IMR-90 (cell line): ENCODE measurements at regions not wholly inside any gene's neighbourhood (a gene's known extent, or its start where the extent isn't known, plus 50 kb on each side); places are given as distances from the start of the nearest gene placed in this dataset.

Experiments
- ATAC-seq: fragments of 200-7000 bp; cut with Tn5 transposase; 2 replicates; pipeline ENCODE4 v1.9.1; 2020; ENCODE audit warnings: low read depth, mild to moderate bottlenecking, moderate library complexity
- BruUV-seq: library from RNA; stranded (reverse); fragments of 400-500 nt; replicated peaks from 2 replicates; lab custom pipeline; 2021; lab: Mats Ljungman, UMichigan
- CTCF ChIA-PET: fragments of 300-600 bp; formaldehyde crosslinking; extraction: SDS; loops from one replicate; lab custom pipeline; 2021; ENCODE audit warnings: antibody characterized with exemption; lab: Yijun Ruan, JAX
- POLR2A ChIA-PET: fragments of 300-600 bp; sonication (Branson Sonifier 250); formaldehyde crosslinking; loops from one replicate; lab custom pipeline; 2022; ENCODE audit warnings: antibody characterized with exemption; ENCODE audit not compliant: unreplicated experiment; lab: Charles Lee
- DNase-seq: peaks from one replicate; pipeline ENCODE4 v3.0.0; 2013
- H2AFZ ChIP-seq: replicated peaks from 2 replicates; pipeline ENCODE3; 2013; ENCODE audit warnings: low read length, mild to moderate bottlenecking; ENCODE audit not compliant: poor library complexity
- H2AK5ac ChIP-seq: 2 replicates; pipeline ENCODE4 v1.6.1; 2013; ENCODE audit warnings: low read depth, low read length, inconsistent platforms
- H2AK9ac ChIP-seq: replicated peaks from 2 replicates; pipeline ENCODE3; 2013; ENCODE audit warnings: mild to moderate bottlenecking, low read depth, low read length, moderate library complexity; ENCODE audit not compliant: poor library complexity
- H2BK120ac ChIP-seq: 2 replicates; pipeline ENCODE4 v1.6.1; 2013; ENCODE audit warnings: low read depth, low read length, inconsistent platforms
- H2BK15ac ChIP-seq: 3 replicates; pipeline ENCODE4 v1.6.1; 2013; ENCODE audit warnings: low read depth, low read length, inconsistent platforms
- H2BK20ac ChIP-seq: 2 replicates; pipeline ENCODE4 v1.6.1; 2013; ENCODE audit warnings: low read depth, mild to moderate bottlenecking, inconsistent platforms, low read length, moderate library complexity
- H2BK5ac ChIP-seq: 2 replicates; pipeline ENCODE4 v1.6.1; 2013; ENCODE audit warnings: mild to moderate bottlenecking, low read depth, low read length, inconsistent platforms; ENCODE audit not compliant: poor library complexity, severe bottlenecking
- H3K14ac ChIP-seq: replicated peaks from 2 replicates; pipeline ENCODE4 v1.6.1; 2013; ENCODE audit warnings: low read depth, low read length, inconsistent platforms
- H3K18ac ChIP-seq: 2 replicates; pipeline ENCODE4 v1.6.1; 2013; ENCODE audit warnings: low read depth, low read length, control low read depth
- H3K23ac ChIP-seq: 2 replicates; pipeline ENCODE4 v1.6.1; 2013; ENCODE audit warnings: low read depth, low read length, inconsistent platforms
- H3K27ac ChIP-seq: 2 replicates; pipeline ENCODE4 v1.5.1; 2013; ENCODE audit warnings: mild to moderate bottlenecking, control low read depth, low read length; ENCODE audit not compliant: insufficient read depth
- H3K27me3 ChIP-seq: 2 replicates; pipeline ENCODE4 v1.6.1; 2013; ENCODE audit warnings: low read length; ENCODE audit not compliant: control insufficient read depth, insufficient read depth
- H3K36me3 ChIP-seq: 2 replicates; pipeline ENCODE4 v1.6.1; 2013; ENCODE audit warnings: low read length, mixed read lengths; ENCODE audit not compliant: control insufficient read depth, insufficient read depth
- H3K4ac ChIP-seq: 2 replicates; pipeline ENCODE4 v1.6.1; 2013; ENCODE audit warnings: low read depth, low read length, inconsistent platforms
- H3K4me1 ChIP-seq: 2 replicates; pipeline ENCODE4 v1.6.1; 2013; ENCODE audit warnings: low read length, mixed read lengths; ENCODE audit not compliant: control insufficient read depth, insufficient read depth
- H3K4me2 ChIP-seq: 2 replicates; pipeline ENCODE4 v1.6.1; 2013; ENCODE audit warnings: low read depth, mild to moderate bottlenecking, control low read depth, low read length, moderate library complexity
- H3K4me3 ChIP-seq: 2 replicates; pipeline ENCODE4 v1.5.1; 2013; ENCODE audit warnings: low read depth, mild to moderate bottlenecking, control low read depth, low read length, moderate library complexity; ENCODE audit not compliant: insufficient read depth
- H3K56ac ChIP-seq: 2 replicates; pipeline ENCODE4 v1.6.1; 2013; ENCODE audit warnings: low read length, inconsistent platforms; ENCODE audit not compliant: insufficient read depth; ENCODE audit errors: extremely low read depth
- H3K79me1 ChIP-seq, 2 experiments: 2 replicates each; pipeline ENCODE4 v1.6.1; 2013; ENCODE audit warnings: low read length in 2 of 2, inconsistent platforms in 1 of 2, low read depth in 1 of 2
- H3K9ac ChIP-seq: 2 replicates; pipeline ENCODE4 v1.6.1; 2013; ENCODE audit warnings: low read depth, low read length, control low read depth
- H3K9me1 ChIP-seq: 2 replicates; pipeline ENCODE4 v1.6.1; 2013; ENCODE audit warnings: low read length, inconsistent platforms; ENCODE audit not compliant: insufficient read depth
- H3K9me3 ChIP-seq: 2 replicates; pipeline ENCODE4 v1.6.1; 2013; ENCODE audit warnings: low read length; ENCODE audit not compliant: control insufficient read depth, insufficient read depth
- H4K20me1 ChIP-seq: 2 replicates; pipeline ENCODE4 v1.6.1; 2013; ENCODE audit warnings: low read length, inconsistent platforms; ENCODE audit not compliant: insufficient read depth
- H4K5ac ChIP-seq: 2 replicates; pipeline ENCODE4 v1.6.1; 2013; ENCODE audit warnings: mild to moderate bottlenecking, low read depth, low read length, control low read depth
- H4K8ac ChIP-seq, 2 experiments: 2 replicates each; pipeline ENCODE4 v1.6.1; 2013; ENCODE audit warnings: low read depth in 2 of 2, low read length in 2 of 2, control low read depth in 1 of 2, inconsistent platforms in 1 of 2
- H4K91ac ChIP-seq: 2 replicates; pipeline ENCODE4 v1.6.1; 2013; ENCODE audit warnings: low read depth, low read length, inconsistent platforms; ENCODE audit not compliant: insufficient read depth
- BHLHE40 ChIP-seq: fragments of 150-350 bp; IDR thresholded peaks from 2 replicates; pipeline ENCODE4 v1.6.1; 2016; ENCODE audit warnings: mild to moderate bottlenecking, low read depth, low read length
- CEBPB ChIP-seq: IDR thresholded peaks from 2 replicates; pipeline ENCODE4 v1.6.1; 2012; ENCODE audit warnings: low read depth, low read length, improper control_type of control experiment
- CHD1 ChIP-seq: IDR thresholded peaks from 2 replicates; pipeline ENCODE4 v1.6.1; 2012; ENCODE audit warnings: low read depth, low read length, improper control_type of control experiment
- CTCF ChIP-seq: conservative IDR thresholded peaks from 2 replicates; pipeline ENCODE4 v1.5.1; 2012; ENCODE audit warnings: mild to moderate bottlenecking, low read depth, low read length, improper control_type of control experiment
- ELK1 ChIP-seq: fragments of 150-350 bp; IDR thresholded peaks from 2 replicates; pipeline ENCODE4 v1.6.1; 2016; ENCODE audit warnings: low read depth, mild to moderate bottlenecking, low read length, moderate library complexity, borderline replicate concordance
- FOS ChIP-seq: fragments of 150-350 bp; IDR thresholded peaks from 2 replicates; pipeline ENCODE4 v1.6.1; 2016; ENCODE audit warnings: low read depth, low read length
- MAZ ChIP-seq: IDR thresholded peaks from 2 replicates; pipeline ENCODE4 v1.6.1; 2012; ENCODE audit warnings: low read depth, mild to moderate bottlenecking, low read length, improper control_type of control experiment, moderate library complexity, borderline replicate concordance
- NFE2L2 ChIP-seq: fragments of 150-350 bp; IDR thresholded peaks from 2 replicates; pipeline ENCODE4 v1.6.1; 2016; ENCODE audit warnings: low read depth, mild to moderate bottlenecking, low read length
- POLR2A ChIP-seq: IDR thresholded peaks from 2 replicates; pipeline ENCODE4 v1.6.1; 2012; ENCODE audit warnings: mild to moderate bottlenecking, low read depth, low read length
- RAD21 ChIP-seq: IDR thresholded peaks from 2 replicates; pipeline ENCODE4 v1.6.1; 2012; ENCODE audit warnings: low read length, improper control_type of control experiment
- RCOR1 ChIP-seq: IDR thresholded peaks from 2 replicates; pipeline ENCODE4 v1.6.1; 2012; ENCODE audit warnings: mild to moderate bottlenecking, low read length, improper control_type of control experiment; ENCODE audit not compliant: insufficient replicate concordance
- RFX5 ChIP-seq: IDR thresholded peaks from 2 replicates; pipeline ENCODE4 v1.8.0; 2012; ENCODE audit warnings: low read depth, mild to moderate bottlenecking, low read length, moderate library complexity
- SMC3 ChIP-seq: fragments of 150-350 bp; IDR thresholded peaks from 2 replicates; pipeline ENCODE4 v1.6.1; 2016; ENCODE audit warnings: low read depth, mild to moderate bottlenecking, antibody characterized with exemption, low read length, moderate library complexity
- USF2 ChIP-seq: fragments of 150-350 bp; IDR thresholded peaks from 2 replicates; pipeline ENCODE4 v1.6.1; 2017; ENCODE audit warnings: mild to moderate bottlenecking, antibody characterized with exemption, low read length, low read depth
- WGBS, 2 experiments: methylation state at CpG; one replicate each; pipeline versions ENCODE4 v1.1.5 to v1.1.7; 2013; ENCODE audit warnings: missing lambda C conversion rate in 2 of 2; ENCODE audit not compliant: insufficient read length in 1 of 2; ENCODE audit errors: extremely low coverage in 2 of 2; 5-methylcytosine and 5-hydroxymethylcytosine counted together
- dilution Hi-C: fragments of 300-500 bp; cut with HindIII; formaldehyde crosslinking; loops from one replicate; pipeline ENCODE4 v1.14.3; 2018; ENCODE audit warnings: low sequenced_read_pairs; ENCODE audit not compliant: unreplicated experiment
- in situ Hi-C: fragments of 300-500 bp; cut with MboI; formaldehyde crosslinking; loops from 3 replicates; pipeline ENCODE4 v1.14.3; 2019; ENCODE audit warnings: low sequenced_read_pairs, inconsistent platforms, mixed read lengths
- intact Hi-C: fragments of 100-400 bp; cut with micrococcal nuclease; formaldehyde crosslinking; loops from 2 replicates; pipeline ENCODE4 v1.10.0; 2022

- Histone ChIP-seq H3K18ac (no peak overlapping the region), H3K36me3 (no peaks in the 10 kb centered on the region), H3K4me2 (no peak overlapping the region), H3K9ac (no peak overlapping the region), H3K4me1 (no peaks in the 10 kb centered on the region), H4K8ac (no peak overlapping the region), H2AK5ac (no peak overlapping the region), H3K27ac (no peak overlapping the region), H3K14ac (no peak overlapping the region), H3K23ac (no peak overlapping the region), H3K79me1 (no peaks in the 10 kb centered on the region), H2BK20ac (no peak overlapping the region), H3K9me1 (no peaks in the 10 kb centered on the region), H3K27me3 (no peaks in the 10 kb centered on the region), H3K9me3 (no peaks in the 10 kb centered on the region; the same call in 1 of the 2 replicates), H2AK9ac (no peak overlapping the region), H2AFZ (no peak overlapping the region), H4K20me1 (no peaks in the 10 kb centered on the region), H3K56ac (no peak overlapping the region), H2BK5ac (no peak overlapping the region), H4K5ac (no peak overlapping the region), H2BK15ac (no peak overlapping the region), H2BK120ac (no peak overlapping the region), H3K4ac (no peak overlapping the region), H4K91ac (no peak overlapping the region), H3K4me3 (no peak overlapping the region)
- POLR2A ChIA-PET = no interaction called here
- intact Hi-C loops = no loop called here
- no peak for DNase-seq
- no TSS peak for BruUV-seq
- WGBS, 2 experiments = no CpG with 5 or more reads among the region's 9 CpGs
- in situ Hi-C loops = no loop called here
- no peak for ATAC-seq
- no peak for TF ChIP-seq RCOR1
- TF ChIP-seq POLR2A = no peak
- TF ChIP-seq CHD1 = no peak
- no peak for TF ChIP-seq RAD21
- TF ChIP-seq CEBPB = no peak
- TF ChIP-seq SMC3 = no peak
- no peak for TF ChIP-seq MAZ
- TF ChIP-seq RFX5 = no peak
- no peak for TF ChIP-seq FOS
- no peak for TF ChIP-seq ELK1
- TF ChIP-seq BHLHE40 = no peak
- TF ChIP-seq USF2 = no peak
- no peak for TF ChIP-seq CTCF
- TF ChIP-seq NFE2L2 = no peak
- CTCF ChIA-PET = no interaction called here
- dilution Hi-C loops = no loop called here
Observed at GRCh38 chr1:244313346-244313745, 138.4 kb downstream of the ADSS2 start.
